KOPT-K1 (cell line): ENCODE measurements at regions not wholly inside any gene's neighbourhood (a gene's known extent, or its start where the extent isn't known, plus 50 kb on each side); places are given as distances from the start of the nearest gene placed in this dataset.

Experiments used
- H3K27ac ChIP-seq: fragments of 200-600 bp; sonication (generic); 2 replicates; pipeline ENCODE4 v1.5.1; 2016; ENCODE audit warnings: antibody characterized with exemption, mild to moderate bottlenecking, low read depth, low read length; ENCODE audit not compliant: poor library complexity, severe bottlenecking
- H3K36me3 ChIP-seq: fragments of 200-600 bp; sonication (generic); 2 replicates; pipeline ENCODE4 v1.5.1; 2017; ENCODE audit warnings: antibody characterized with exemption, mild to moderate bottlenecking, low read length, moderate library complexity; ENCODE audit not compliant: insufficient read depth
- H3K9me3 ChIP-seq: fragments of 200-600 bp; sonication (generic); 2 replicates; pipeline ENCODE4 v1.5.1; 2017; ENCODE audit warnings: antibody characterized with exemption, low read length, mild to moderate bottlenecking; ENCODE audit not compliant: insufficient read depth, poor library complexity, severe bottlenecking

DNA sequence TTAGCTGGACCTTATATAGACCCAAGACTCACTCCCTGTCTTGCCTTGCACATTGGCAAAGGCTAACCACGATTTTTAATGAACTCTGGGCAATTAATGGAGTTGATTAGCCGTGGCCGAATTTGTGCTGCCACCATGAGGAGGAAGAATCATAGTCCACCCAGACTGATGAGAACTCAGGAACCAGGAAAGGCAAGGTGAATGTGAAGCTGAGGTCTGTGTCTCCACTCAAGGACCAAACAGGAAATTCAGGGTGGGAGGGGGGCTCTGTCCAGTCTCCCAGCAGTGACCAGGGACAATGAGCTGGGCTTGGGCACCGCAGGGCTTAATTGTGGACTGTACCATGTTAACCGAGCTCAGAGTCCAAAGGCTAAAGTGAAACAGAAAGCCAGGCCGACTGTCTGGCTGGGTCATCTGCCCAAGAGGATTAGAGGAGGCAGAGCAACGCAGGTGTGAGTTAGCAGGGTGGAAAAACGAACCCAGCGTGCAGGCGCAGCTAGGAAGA lies 127.0 kb upstream of the JCAD start:
- Histone ChIP-seq H3K36me3 (no peaks in the 10 kb centered on the region), H3K9me3 (no peaks in the 10 kb centered on the region), H3K27ac (no peak overlapping the region)

DNA sequence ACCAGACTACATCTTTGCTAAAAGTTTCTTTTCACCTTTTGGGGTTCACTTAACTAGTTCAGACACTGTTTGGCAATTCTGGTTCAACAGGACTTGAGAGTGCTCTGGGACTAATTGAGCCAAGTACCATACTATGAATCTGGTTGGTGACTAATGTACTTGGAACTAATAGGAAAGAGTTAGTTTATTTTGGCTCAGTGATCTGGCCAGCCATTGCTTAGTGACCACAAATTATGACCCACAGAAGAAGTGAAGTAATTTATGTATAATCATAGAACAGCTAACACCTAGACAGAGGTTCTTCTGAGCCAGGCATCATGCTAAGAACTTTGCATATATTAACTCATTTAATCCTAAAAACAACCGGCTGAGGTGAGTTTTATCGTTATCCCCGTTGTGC lies 126.5 kb upstream of the JCAD start:
- no peaks in the 10 kb centered on the region for H3K36me3 ChIP-seq
- no peak overlapping the region for H3K27ac ChIP-seq
- no peaks in the 10 kb centered on the region for H3K9me3 ChIP-seq

- Histone ChIP-seq H3K36me3 (no peaks in the 10 kb centered on the region), H3K27ac (no peak overlapping the region), H3K9me3 (no peaks in the 10 kb centered on the region)
Observed at GRCh38 chr10:30185341-30185740, 126.0 kb upstream of the JCAD start.

DNA sequence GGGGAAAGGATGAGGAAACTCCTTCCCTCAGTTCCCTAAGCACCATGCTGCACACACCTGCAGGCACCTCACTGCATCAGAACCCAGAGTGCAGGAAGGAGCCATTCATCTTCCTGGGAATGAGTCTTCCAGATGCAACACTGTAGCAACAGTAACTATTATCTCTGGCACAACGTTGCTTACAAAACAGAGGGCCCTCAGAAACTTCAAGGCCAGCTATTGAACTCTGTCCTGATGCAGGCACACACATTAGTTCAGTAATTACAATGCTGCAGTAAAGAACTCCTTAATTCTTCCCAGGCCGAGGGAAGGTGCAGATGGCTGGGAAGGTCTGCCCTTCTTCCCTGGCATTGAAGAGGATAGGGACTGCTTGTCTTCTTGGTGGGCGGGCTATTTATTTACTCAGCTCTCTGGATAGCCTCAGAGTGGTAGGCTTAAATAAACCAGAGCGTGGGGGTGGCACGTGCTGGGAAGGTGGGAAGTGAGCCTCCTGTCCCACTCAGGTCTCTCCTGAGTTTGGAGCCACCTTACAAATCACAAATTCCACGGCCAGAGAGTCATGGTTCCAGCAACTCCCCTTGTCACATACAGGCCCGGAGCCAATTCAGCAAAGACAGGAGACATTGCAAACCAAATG lies 125.1 kb upstream of the JCAD start:
- Histone ChIP-seq H3K27ac (no peak overlapping the region), H3K36me3 (no peaks in the 10 kb centered on the region), H3K9me3 (no peaks in the 10 kb centered on the region)

GRCh38 chr10:30183055-30183402 lies 123.6 kb upstream of the JCAD start:
- Histone ChIP-seq H3K9me3 (no peaks in the 10 kb centered on the region), H3K27ac (no peak overlapping the region), H3K36me3 (no peaks in the 10 kb centered on the region)

- no peaks in the 10 kb centered on the region for H3K36me3 ChIP-seq
- no peak overlapping the region for H3K27ac ChIP-seq
- H3K9me3 ChIP-seq: no peaks in the 10 kb centered on the region
Observed at GRCh38 chr10:30182191-30183054, 123.0 kb upstream of the JCAD start.

- H3K27ac ChIP-seq: no peak overlapping the region
- H3K36me3 ChIP-seq: no peaks in the 10 kb centered on the region
- H3K9me3 ChIP-seq: no peaks in the 10 kb centered on the region
Observed at GRCh38 chr10:30178356-30178964, 119.1 kb upstream of the JCAD start.

DNA sequence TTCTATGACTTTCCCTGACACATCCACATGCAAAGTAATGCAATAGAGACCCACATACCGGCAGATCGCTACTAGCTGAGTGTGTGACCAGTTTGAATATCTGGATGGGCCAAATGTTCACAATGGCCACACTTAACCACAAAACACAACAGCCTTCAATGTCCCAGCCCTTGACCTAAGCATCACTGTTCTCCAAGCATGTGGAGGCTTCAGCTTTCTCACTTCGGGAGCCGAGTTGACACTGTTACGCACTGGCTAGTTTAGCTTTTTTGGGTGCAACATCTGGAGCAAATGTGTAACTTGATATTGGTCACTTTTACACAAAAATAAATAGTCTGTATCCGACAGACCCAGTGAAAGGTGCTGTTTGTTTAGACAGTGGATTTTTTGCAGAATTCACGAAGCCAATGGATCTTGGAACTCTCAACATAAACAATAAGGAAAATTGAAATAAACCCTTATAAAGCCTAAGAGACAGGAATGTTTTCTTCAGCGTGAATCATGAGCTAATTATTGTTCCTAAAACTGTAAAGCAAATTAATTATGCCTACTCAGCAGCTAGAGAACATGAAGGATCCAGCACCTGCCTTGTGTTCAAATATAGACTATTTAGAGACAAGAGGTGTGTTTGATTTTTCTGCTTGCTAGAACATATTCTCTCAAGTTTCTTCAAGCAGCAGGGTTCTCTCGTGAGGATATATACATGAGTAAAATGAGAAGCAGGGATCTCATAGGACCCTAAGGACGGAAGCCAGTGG lies 117.6 kb upstream of the JCAD start:
- Histone ChIP-seq H3K9me3 (no peaks in the 10 kb centered on the region), H3K27ac (no peak overlapping the region), H3K36me3 (no peaks in the 10 kb centered on the region)

- Histone ChIP-seq H3K27ac (no peak overlapping the region), H3K9me3 (no peaks in the 10 kb centered on the region), H3K36me3 (no peaks in the 10 kb centered on the region)
Observed at GRCh38 chr10:30176182-30176581, 116.8 kb upstream of the JCAD start.

- Histone ChIP-seq H3K27ac (no peak overlapping the region), H3K36me3 (no peaks in the 10 kb centered on the region), H3K9me3 (no peaks in the 10 kb centered on the region)
Observed at GRCh38 chr10:30172673-30173072, 113.3 kb upstream of the JCAD start.

GRCh38 chr10:30172091-30172490 lies 112.7 kb upstream of the JCAD start:
- no peaks in the 10 kb centered on the region for H3K9me3 ChIP-seq
- H3K27ac ChIP-seq: no peak overlapping the region
- H3K36me3 ChIP-seq: no peaks in the 10 kb centered on the region

- Histone ChIP-seq H3K9me3 (no peaks in the 10 kb centered on the region), H3K27ac (no peak overlapping the region), H3K36me3 (no peaks in the 10 kb centered on the region)
Observed at GRCh38 chr10:30171601-30172000, 112.2 kb upstream of the JCAD start.

DNA sequence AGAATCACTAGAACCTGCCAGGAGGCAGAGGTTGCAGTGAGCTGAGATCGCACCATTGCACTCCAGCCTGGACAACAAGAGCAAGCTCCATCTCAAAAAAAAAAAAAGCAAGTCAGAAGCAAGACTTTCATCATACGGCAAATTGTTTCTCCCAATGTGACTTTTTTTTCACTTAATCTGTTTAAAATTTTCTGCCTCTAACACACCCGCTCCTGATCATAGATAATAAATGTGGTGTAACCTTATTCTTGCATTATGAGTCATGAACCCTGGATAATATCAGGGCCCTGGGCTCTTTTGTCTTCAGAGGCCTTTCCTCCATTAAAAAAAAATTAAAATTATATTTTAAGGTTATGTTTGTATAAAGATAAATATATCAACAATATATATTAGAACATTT lies 111.4 kb upstream of the JCAD start:
- Histone ChIP-seq H3K27ac (no peak overlapping the region), H3K9me3 (no peaks in the 10 kb centered on the region), H3K36me3 (no peaks in the 10 kb centered on the region)

GRCh38 chr10:30170146-30170545 lies 110.8 kb upstream of the JCAD start:
- no peak overlapping the region for H3K27ac ChIP-seq
- H3K9me3 ChIP-seq: no peaks in the 10 kb centered on the region

DNA sequence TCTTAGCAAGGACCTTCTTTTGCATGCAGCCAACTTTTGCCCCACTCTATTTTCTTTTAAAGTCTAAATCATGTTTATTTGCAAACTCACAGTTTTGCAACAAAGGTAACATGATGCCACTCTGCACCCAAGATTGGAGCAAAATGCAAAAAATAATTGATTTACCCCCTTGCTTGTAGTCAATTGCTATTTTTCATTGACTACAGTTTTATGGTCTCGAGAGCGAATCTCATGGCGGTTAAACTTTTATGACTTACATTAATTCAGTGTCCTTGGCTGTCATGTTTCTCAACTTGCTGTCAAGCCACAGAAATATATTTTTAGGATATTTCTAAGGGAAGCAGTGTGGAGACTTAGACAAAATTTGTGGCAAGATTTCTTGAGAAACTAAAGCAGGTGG lies 110.0 kb upstream of the JCAD start:
- Histone ChIP-seq H3K36me3 (no peaks in the 10 kb centered on the region), H3K9me3 (no peaks in the 10 kb centered on the region), H3K27ac (no peak overlapping the region)

More at GRCh38 chr10:30170146-30170545, 110.8 kb upstream of the JCAD start:
- no peaks in the 10 kb centered on the region for H3K36me3 ChIP-seq
